ENCODE measurements at regions not wholly inside any gene's neighbourhood (a gene's known extent, or its start where the extent isn't known, plus 50 kb on each side); places are given as distances from the start of the nearest gene placed in this dataset.

DNA sequence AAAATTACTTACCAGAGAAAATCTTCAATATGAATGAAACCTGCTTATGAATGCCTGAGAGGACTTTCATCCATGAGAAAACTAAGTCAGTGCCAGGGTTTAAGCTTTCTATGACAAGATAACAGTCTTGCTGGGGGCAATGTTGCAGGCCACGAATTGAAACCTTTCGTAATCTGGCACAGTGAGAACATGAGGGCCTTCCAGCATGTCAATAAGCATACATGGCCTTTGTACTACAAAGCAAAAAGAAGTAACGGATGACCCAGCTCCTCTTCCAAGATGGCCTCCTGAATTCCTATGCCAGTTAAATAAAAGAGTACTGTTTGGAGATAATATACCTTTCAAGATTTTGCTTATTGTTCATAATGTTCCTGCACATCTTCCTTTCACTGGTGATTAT lies 270.6 kb upstream of the PHF14 start:
- TF ChIP-seq, protein P1, sequence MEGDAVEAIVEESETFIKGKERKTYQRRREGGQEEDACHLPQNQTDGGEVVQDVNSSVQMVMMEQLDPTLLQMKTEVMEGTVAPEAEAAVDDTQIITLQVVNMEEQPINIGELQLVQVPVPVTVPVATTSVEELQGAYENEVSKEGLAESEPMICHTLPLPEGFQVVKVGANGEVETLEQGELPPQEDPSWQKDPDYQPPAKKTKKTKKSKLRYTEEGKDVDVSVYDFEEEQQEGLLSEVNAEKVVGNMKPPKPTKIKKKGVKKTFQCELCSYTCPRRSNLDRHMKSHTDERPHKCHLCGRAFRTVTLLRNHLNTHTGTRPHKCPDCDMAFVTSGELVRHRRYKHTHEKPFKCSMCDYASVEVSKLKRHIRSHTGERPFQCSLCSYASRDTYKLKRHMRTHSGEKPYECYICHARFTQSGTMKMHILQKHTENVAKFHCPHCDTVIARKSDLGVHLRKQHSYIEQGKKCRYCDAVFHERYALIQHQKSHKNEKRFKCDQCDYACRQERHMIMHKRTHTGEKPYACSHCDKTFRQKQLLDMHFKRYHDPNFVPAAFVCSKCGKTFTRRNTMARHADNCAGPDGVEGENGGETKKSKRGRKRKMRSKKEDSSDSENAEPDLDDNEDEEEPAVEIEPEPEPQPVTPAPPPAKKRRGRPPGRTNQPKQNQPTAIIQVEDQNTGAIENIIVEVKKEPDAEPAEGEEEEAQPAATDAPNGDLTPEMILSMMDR (IDR thresholded peaks at IDR 0.05) = no peak
- Mint-ChIP-seq H3K4me1 (peaks cover 13% of the 10 kb centered on the region), H3K4me3 (no peak overlapping the region), H3K27ac (no peak overlapping the region), H3K27me3 (ENCODE audit: low read depth, poor library complexity) (no peaks in the 10 kb centered on the region), H3K9me3 (peaks cover 29% of the 10 kb centered on the region), H3K36me3 (ENCODE audit: low read depth) (no peaks in the 10 kb centered on the region)
- DNase-seq = no peak

DNA sequence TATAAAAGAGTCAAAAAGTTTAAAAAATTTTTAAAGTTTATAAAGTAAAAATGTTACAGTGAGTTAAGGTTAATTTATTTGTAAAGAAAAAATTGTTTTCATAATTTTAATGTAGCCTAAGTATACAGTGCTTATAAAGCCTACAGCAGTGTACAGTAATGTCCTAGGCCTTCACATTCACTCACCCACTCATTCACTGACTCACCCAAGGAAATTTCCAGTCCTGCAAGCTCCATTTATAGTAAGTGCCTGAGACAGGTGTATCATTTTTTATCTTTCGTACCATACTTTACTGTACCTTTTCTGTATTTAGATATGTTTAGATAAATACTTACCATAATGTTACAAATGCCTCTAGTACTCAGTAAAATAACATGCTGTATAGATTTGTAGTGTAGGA lies 269.7 kb upstream of the PHF14 start:
- Mint-ChIP-seq H3K9me3 (peaks cover 22% of the 10 kb centered on the region), H3K27ac (no peak overlapping the region), H3K4me3 (no peak overlapping the region), H3K27me3 (ENCODE audit: low read depth, poor library complexity) (no peaks in the 10 kb centered on the region), H3K36me3 (ENCODE audit: low read depth) (no peaks in the 10 kb centered on the region), H3K4me1 (peaks cover 14% of the 10 kb centered on the region)
- TF ChIP-seq, protein P1 (IDR thresholded peaks at IDR 0.05) = no peak
- no peak for DNase-seq

DNA sequence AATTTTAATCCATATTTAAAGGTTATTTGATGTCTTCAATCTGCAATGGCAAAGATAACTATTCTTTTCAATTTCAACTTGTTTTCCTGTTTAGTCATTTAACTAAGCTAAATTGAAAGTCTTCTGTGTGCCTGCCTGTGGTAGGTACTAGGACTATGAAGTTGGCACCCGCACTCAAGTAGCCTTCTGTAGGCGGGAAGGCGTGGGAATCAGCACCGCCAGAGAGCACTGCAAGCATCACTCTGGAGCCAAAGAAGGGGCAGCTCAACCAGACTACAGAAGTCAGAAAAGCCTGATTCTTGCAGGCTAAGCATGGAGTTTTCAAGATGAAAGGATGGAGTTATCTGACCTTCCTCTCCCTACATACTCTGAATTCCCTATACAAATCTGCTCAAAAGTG lies 269.0 kb upstream of the PHF14 start:
- TF ChIP-seq, protein P1 (IDR thresholded peaks at IDR 0.05) = no peak
- Mint-ChIP-seq H3K9me3 (peaks cover 15% of the 10 kb centered on the region), H3K36me3 (ENCODE audit: low read depth) (no peaks in the 10 kb centered on the region), H3K27ac (no peak overlapping the region), H3K4me1 (peaks cover 14% of the 10 kb centered on the region), H3K4me3 (no peak overlapping the region), H3K27me3 (ENCODE audit: low read depth, poor library complexity) (no peaks in the 10 kb centered on the region)
- no peak for DNase-seq

DNA sequence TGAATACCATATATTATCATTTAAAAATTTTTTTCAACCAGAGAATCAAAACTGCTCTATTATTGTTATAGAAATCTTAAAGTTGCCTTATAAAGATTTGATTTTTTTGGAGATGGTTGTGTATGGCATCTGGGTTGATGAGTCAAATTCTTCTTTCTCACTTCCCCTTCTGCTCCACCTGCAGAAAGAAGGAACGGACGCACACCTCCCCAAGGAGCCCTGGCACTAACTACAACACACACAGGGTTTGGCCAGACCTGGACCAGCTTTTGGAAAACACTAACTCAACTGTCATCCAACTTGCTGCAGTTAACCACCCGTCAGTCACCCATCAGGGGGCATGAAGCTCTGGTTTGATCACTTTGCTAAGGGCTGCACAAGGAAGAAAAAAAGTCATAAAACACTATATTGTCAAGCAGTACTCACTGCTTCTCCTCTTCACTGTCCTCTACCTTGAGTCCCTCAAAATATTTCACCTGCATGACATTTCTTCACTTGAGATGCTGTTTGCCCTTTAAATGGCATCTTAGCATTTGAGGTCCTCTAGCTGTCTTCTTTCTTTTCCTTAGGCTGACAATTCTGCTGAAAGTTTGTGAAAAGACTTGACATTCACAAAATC lies 266.7 kb upstream of the PHF14 start:
- H3K4me3 Mint-ChIP-seq = no peak overlapping the region
- DNase-seq = no peak
- no peaks in the 10 kb centered on the region for H3K9me3 Mint-ChIP-seq
- no peaks in the 10 kb centered on the region for H3K27me3 Mint-ChIP-seq (ENCODE audit: low read depth, poor library complexity)
- TF ChIP-seq, protein P1 (IDR thresholded peaks at IDR 0.05) = no peak
- H3K36me3 Mint-ChIP-seq (ENCODE audit: low read depth) = no peaks in the 10 kb centered on the region
- H3K27ac Mint-ChIP-seq = no peak overlapping the region
- H3K4me1 Mint-ChIP-seq = peaks cover 14% of the 10 kb centered on the region

DNA sequence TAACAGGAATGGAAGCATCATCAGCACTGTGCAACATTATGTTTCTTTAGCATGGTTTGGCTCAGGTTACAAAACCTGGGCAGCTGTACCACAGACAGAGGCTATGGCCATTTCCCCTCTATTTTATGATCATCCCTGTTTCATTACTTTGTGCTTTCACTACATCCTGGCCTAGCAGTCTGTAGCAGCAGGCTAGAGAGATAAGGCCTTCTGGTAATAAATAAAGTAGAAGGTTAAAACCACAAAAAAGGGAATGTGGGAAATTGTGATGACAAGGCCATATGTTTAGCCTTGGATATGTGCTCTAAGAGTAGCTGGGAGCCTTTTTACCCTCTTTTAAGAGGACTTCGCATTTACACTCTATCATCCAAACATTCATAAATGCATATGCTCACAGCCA lies 266.2 kb upstream of the PHF14 start:
- peaks cover 14% of the 10 kb centered on the region for H3K4me1 Mint-ChIP-seq
- no peak overlapping the region for H3K27ac Mint-ChIP-seq
- no peaks in the 10 kb centered on the region for H3K9me3 Mint-ChIP-seq
- TF ChIP-seq, protein P1 (IDR thresholded peaks at IDR 0.05) = no peak
- H3K27me3 Mint-ChIP-seq (ENCODE audit: low read depth, poor library complexity) = no peaks in the 10 kb centered on the region
- no peak overlapping the region for H3K4me3 Mint-ChIP-seq
- DNase-seq = no peak
- H3K36me3 Mint-ChIP-seq (ENCODE audit: low read depth) = no peaks in the 10 kb centered on the region

DNA sequence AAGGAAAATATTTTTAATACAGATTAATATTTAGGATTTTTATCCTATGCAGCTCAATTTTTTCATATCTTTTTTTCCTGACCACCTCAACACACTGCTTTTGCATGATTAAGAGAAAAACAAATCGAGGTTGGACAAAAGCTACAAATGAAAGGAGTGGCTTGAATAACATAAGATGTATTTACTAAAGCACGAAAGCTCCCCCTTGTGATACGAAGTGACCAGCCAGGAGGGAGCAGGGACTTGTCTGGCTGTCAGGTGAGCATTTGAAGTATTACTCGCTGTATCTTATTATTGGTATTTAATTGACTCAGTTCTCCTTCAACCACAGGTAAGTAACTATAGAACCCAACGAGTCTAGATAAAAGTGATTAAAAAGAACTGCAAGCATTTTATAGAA lies 265.2 kb upstream of the PHF14 start:
- H3K4me1 Mint-ChIP-seq = peaks cover 14% of the 10 kb centered on the region
- H3K27me3 Mint-ChIP-seq (ENCODE audit: low read depth, poor library complexity) = no peaks in the 10 kb centered on the region
- no peak for DNase-seq
- H3K27ac Mint-ChIP-seq = no peak overlapping the region
- H3K9me3 Mint-ChIP-seq = no peaks in the 10 kb centered on the region
- H3K4me3 Mint-ChIP-seq = no peak overlapping the region
- no peaks in the 10 kb centered on the region for H3K36me3 Mint-ChIP-seq (ENCODE audit: low read depth)
- TF ChIP-seq, protein P1 (IDR thresholded peaks at IDR 0.05) = peak; percentile 29
